Esophagus squamous epithelium (tissue), 5 donors: ENCODE measurements at regions not wholly inside any gene's neighbourhood (a gene's known extent, or its start where the extent isn't known, plus 50 kb on each side); places are given as distances from the start of the nearest gene placed in this dataset.

Experiments used
- DNase-seq: peaks from one replicate; lab custom pipeline; 2025; lab: John Stamatoyannopoulos, UW
- H3K27ac ChIP-seq, 4 donors: fragments of 200-600 bp; sonication (generic); one replicate each; pipeline ENCODE4 v1.5.1; 2016 to 2019; ENCODE audit warnings: mild to moderate bottlenecking in 1 of 4
- H3K27me3 ChIP-seq, 4 donors: fragments of 200-600 bp; sonication (generic); 1 replicate in 3 of 4; 2 replicates in 1 of 4; pipeline versions ENCODE4 v1.5.1 to v1.6.0; 2017 to 2021; ENCODE audit warnings: antibody characterized with exemption in 1 of 4
- H3K36me3 ChIP-seq, 3 donors: fragments of 200-600 bp; sonication (generic); one replicate each; pipeline ENCODE4 v1.5.1; 2016 to 2019
- H3K4me1 ChIP-seq, 3 donors: fragments of 200-600 bp; sonication (generic); one replicate each; pipeline ENCODE4 v1.5.1; 2017 to 2019
- H3K4me3 ChIP-seq, 4 donors: fragments of 200-600 bp; sonication (generic); 1 replicate in 3 of 4; 2 replicates in 1 of 4; pipeline ENCODE4 v1.5.1; 2016 to 2019; ENCODE audit warnings: mild to moderate bottlenecking in 2 of 4, moderate library complexity in 1 of 4
- H3K9me3 ChIP-seq, 3 donors: fragments of 200-600 bp; sonication (generic); one replicate each; pipeline ENCODE4 v1.5.1; 2016 to 2019
- CTCF ChIP-seq, 6 experiments: fragments of 450-650 bp in 4 of 6; fragments of 200-600 bp in 2 of 6; sonication (generic) in 2 of 6; IDR thresholded peaks; one replicate each; pipeline ENCODE4 v1.5.1; 2016 to 2019; ENCODE audit warnings: antibody characterized with exemption in 6 of 6, mild to moderate bottlenecking in 4 of 6, moderate library complexity in 4 of 6
- POLR2A ChIP-seq, 4 donors: fragments of 450-650 bp; IDR thresholded peaks; one replicate each; pipeline ENCODE4 v1.6.1; 2017; ENCODE audit warnings: antibody characterized with exemption in 4 of 4, mild to moderate bottlenecking in 4 of 4, moderate library complexity in 3 of 4
- WGBS, 2 donors: methylation state at CpG; one replicate each; pipeline ENCODE4 v1.1.5; 2018; 5-methylcytosine and 5-hydroxymethylcytosine counted together
- intact Hi-C: fragments of 100-400 bp; cut with DNase I; formaldehyde crosslinking; loops from one replicate; pipeline ENCODE4 v1.15.0; 2022
- donor health status: DM: yes; HTN: yes; CAD: no.

- WGBS, 2 donors, result 37 to 62% methylated on average over 2 of the region's 2 CpGs
- Histone ChIP-seq H3K27me3 (no peaks in the 10 kb centered on the region), H3K27ac (no peak overlapping the region), H3K4me3 (no peak overlapping the region), H3K36me3 (no peaks in the 10 kb centered on the region), H3K4me1 (no peaks in the 10 kb centered on the region), H3K9me3 (no peaks in the 10 kb centered on the region)
- intact Hi-C loops, result no loop called here
- TF ChIP-seq CTCF (IDR thresholded peaks at IDR 0.05) (no peak), POLR2A (IDR thresholded peaks at IDR 0.05) (no peak)
- DNase-seq, result no peak
These were observed 197.9 kb upstream of the BDNF start for GRCh38 chr11:27898166-27898565.

- Histone ChIP-seq H3K4me1 (no peaks in the 10 kb centered on the region), H3K27me3 (no peaks in the 10 kb centered on the region), H3K36me3 (no peaks in the 10 kb centered on the region), H3K4me3 (no peak overlapping the region), H3K27ac (no peak overlapping the region), H3K9me3 (no peaks in the 10 kb centered on the region)
- intact Hi-C loops, result no loop called here
- DNase-seq, result no peak
- TF ChIP-seq CTCF (IDR thresholded peaks at IDR 0.05), result no peak
- no peak for TF ChIP-seq POLR2A (IDR thresholded peaks at IDR 0.05)
These were observed 195.8 kb upstream of the BDNF start for GRCh38 chr11:27896096-27896495.

- intact Hi-C loops, result no loop called here
- H3K9me3 ChIP-seq, result no peaks in the 10 kb centered on the region
- no peak for DNase-seq
- TF ChIP-seq POLR2A (IDR thresholded peaks at IDR 0.05), result no peak
- no peak for TF ChIP-seq CTCF (IDR thresholded peaks at IDR 0.05)
- no peaks in the 10 kb centered on the region for H3K36me3 ChIP-seq
- H3K27me3 ChIP-seq, result no peaks in the 10 kb centered on the region
- no peak overlapping the region for H3K27ac ChIP-seq
- H3K4me3 ChIP-seq, result no peak overlapping the region
- WGBS, 2 donors, result 65 to 73% methylated on average over 4 of the region's 4 CpGs
- no peaks in the 10 kb centered on the region for H3K4me1 ChIP-seq
These were observed 194.3 kb upstream of the BDNF start for GRCh38 chr11:27894552-27894951.

- no peak overlapping the region for H3K27ac ChIP-seq
- WGBS, 2 donors, result 21 to 36% methylated on average over 2 to 3 of the region's 3 CpGs
- intact Hi-C loops, result no loop called here
These were observed 186.6 kb upstream of the BDNF start for GRCh38 chr11:27886857-27887256.

GRCh38 chr11:27882066-27882697, 181.9 kb upstream of the BDNF start:
- H3K27ac ChIP-seq, result no peak overlapping the region
- TF ChIP-seq CTCF (IDR thresholded peaks at IDR 0.05), result no peak
- TF ChIP-seq POLR2A (IDR thresholded peaks at IDR 0.05), result no peak
- no peaks in the 10 kb centered on the region for H3K4me1 ChIP-seq
- no peak for DNase-seq
- H3K27me3 ChIP-seq, result peaks cover 0 to 4% (median 0%) of the 10 kb centered on the region in 4 donors
- WGBS, 2 donors, result 36 to 40% methylated on average over 4 of the region's 4 CpGs
- H3K36me3 ChIP-seq, result no peaks in the 10 kb centered on the region
- H3K9me3 ChIP-seq, result no peaks in the 10 kb centered on the region
- intact Hi-C loops, result no loop called here
- no peak overlapping the region for H3K4me3 ChIP-seq

More at GRCh38 chr11:27886857-27887256, 186.6 kb upstream of the BDNF start:
- H3K36me3 ChIP-seq, result no peaks in the 10 kb centered on the region
- no peak for DNase-seq
- H3K4me3 ChIP-seq, result no peak overlapping the region
- H3K27me3 ChIP-seq, result peaks cover 0 to 4% (median 0%) of the 10 kb centered on the region in 4 donors
- TF ChIP-seq POLR2A (IDR thresholded peaks at IDR 0.05) (no peak), CTCF (IDR thresholded peaks at IDR 0.05) (no peak)
- H3K4me1 ChIP-seq, result no peaks in the 10 kb centered on the region
- no peaks in the 10 kb centered on the region for H3K9me3 ChIP-seq
